Astrocyte of the spinal cord (primary cell): ENCODE measurements at regions not wholly inside any gene's neighbourhood (a gene's known extent, or its start where the extent isn't known, plus 50 kb on each side); places are given as distances from the start of the nearest gene placed in this dataset.

Experiments used
- DNase-seq: peaks from one replicate; pipeline ENCODE4 v3.0.0; 2011; ENCODE audit warnings: low read depth, low spot score
- H3K4me3 ChIP-seq: 2 replicates; pipeline ENCODE4 v1.5.1; 2011; ENCODE audit warnings: low read depth, mild to moderate bottlenecking, low read length, moderate library complexity
- CTCF ChIP-seq: IDR thresholded peaks from 2 replicates; pipeline ENCODE4 v1.5.1; 2012; ENCODE audit warnings: low read depth, mild to moderate bottlenecking, low read length, inconsistent platforms
- in situ Hi-C: cut with HindIII; loops from 2 replicates; pipeline ENCODE4 v1.10.0; 2017; ENCODE audit warnings: low sequenced_read_pairs

GRCh38 chr10:78588194-78588811 is 480.5 kb upstream of the ZMIZ1 start:
- no peak for TF ChIP-seq CTCF
- in situ Hi-C loops = no loop called here
- DNase-seq = peak; percentile 43
- no peak overlapping the region for H3K4me3 ChIP-seq

- TF ChIP-seq CTCF = no peak
- DNase-seq = no peak
- in situ Hi-C loops = no loop called here
- no peak overlapping the region for H3K4me3 ChIP-seq
Measured at GRCh38 chr10:78589687-78590086, 479.1 kb upstream of the ZMIZ1 start.

- TF ChIP-seq CTCF = no peak
- H3K4me3 ChIP-seq = no peak overlapping the region
- in situ Hi-C loops = no loop called here
- no peak for DNase-seq
Measured at GRCh38 chr10:78591066-78591465, 477.7 kb upstream of the ZMIZ1 start.

GRCh38 chr10:78594559-78595268 is 474.1 kb upstream of the ZMIZ1 start:
- TF ChIP-seq CTCF = no peak
- no peak for DNase-seq

GRCh38 chr10:78595269-78595619 is 473.5 kb upstream of the ZMIZ1 start:
- no peak for DNase-seq
- H3K4me3 ChIP-seq = no peak overlapping the region
- no peak for TF ChIP-seq CTCF
- in situ Hi-C loops = no loop called here

More at GRCh38 chr10:78594559-78595268, 474.1 kb upstream of the ZMIZ1 start:
- no peak overlapping the region for H3K4me3 ChIP-seq
- in situ Hi-C loops = no loop called here

- in situ Hi-C loops = no loop called here
- DNase-seq = no peak
- no peak for TF ChIP-seq CTCF
- H3K4me3 ChIP-seq = no peak overlapping the region
Measured at GRCh38 chr10:78596556-78596955, 472.2 kb upstream of the ZMIZ1 start.
